LNCAP (cell line): ENCODE measurements at regions not wholly inside any gene's neighbourhood (a gene's known extent, or its start where the extent isn't known, plus 50 kb on each side); places are given as distances from the start of the nearest gene placed in this dataset.

ENCODE experiments used
- CTCF ChIP-seq: fragments of 450-650 bp; IDR thresholded peaks from 2 replicates; pipeline ENCODE4 v1.5.1; 2017; ENCODE audit warnings: mild to moderate bottlenecking

- no peak for TF ChIP-seq CTCF
Observed at GRCh38 chr14:44131861-44132260, 375.2 kb downstream of the FSCB start.

- TF ChIP-seq CTCF = no peak
Observed at GRCh38 chr14:44113769-44114730, 393.0 kb downstream of the FSCB start.

GRCh38 chr14:44112774-44113460 is 394.2 kb downstream of the FSCB start:
- no peak for TF ChIP-seq CTCF

- no peak for TF ChIP-seq CTCF
Observed at GRCh38 chr14:44109036-44109435, 398.0 kb downstream of the FSCB start.

- no peak for TF ChIP-seq CTCF
Observed at GRCh38 chr14:44108601-44109000, 398.5 kb downstream of the FSCB start.

- TF ChIP-seq CTCF = no peak
Observed at GRCh38 chr14:44107156-44107555, 399.9 kb downstream of the FSCB start.

GRCh38 chr14:44099743-44100488 is 407.2 kb downstream of the FSCB start:
- no peak for TF ChIP-seq CTCF
